Esophagus (tissue), 2 donors: ENCODE measurements at regions not wholly inside any gene's neighbourhood (a gene's known extent, or its start where the extent isn't known, plus 50 kb on each side); places are given as distances from the start of the nearest gene placed in this dataset.

Source experiments
- H3K27ac ChIP-seq, 2 donors: one replicate each; pipeline ENCODE4 v1.5.1; 2013; ENCODE audit warnings: low read depth in 2 of 2, mild to moderate bottlenecking in 2 of 2, inconsistent platforms in 1 of 2, low read length in 1 of 2, moderate library complexity in 1 of 2
- H3K27me3 ChIP-seq, 2 donors: one replicate each; pipeline ENCODE4 v1.6.1; 2013; ENCODE audit warnings: low read length in 2 of 2, control low read depth in 1 of 2, mild to moderate bottlenecking in 1 of 2; ENCODE audit not compliant: insufficient read depth in 2 of 2, control insufficient read depth in 1 of 2
- H3K36me3 ChIP-seq, 2 donors: one replicate each; pipeline ENCODE4 v1.6.1; 2013; ENCODE audit warnings: low read length in 1 of 2; ENCODE audit not compliant: control insufficient read depth in 2 of 2, insufficient read depth in 2 of 2
- H3K4me1 ChIP-seq, 2 donors: one replicate each; pipeline ENCODE4 v1.6.1; 2013; ENCODE audit warnings: low read length in 1 of 2; ENCODE audit not compliant: control insufficient read depth in 2 of 2, insufficient read depth in 2 of 2
- H3K4me3 ChIP-seq, 2 donors: one replicate each; pipeline ENCODE4 v1.5.1; 2013; ENCODE audit warnings: low read length in 2 of 2, mild to moderate bottlenecking in 2 of 2, low read depth in 1 of 2, moderate library complexity in 1 of 2
- H3K9me3 ChIP-seq, 2 donors: one replicate each; pipeline ENCODE4 v1.6.1; 2013; ENCODE audit warnings: mild to moderate bottlenecking in 2 of 2, low read depth in 1 of 2, low read length in 1 of 2, moderate library complexity in 1 of 2; ENCODE audit not compliant: control insufficient read depth in 2 of 2, insufficient read depth in 1 of 2
- WGBS, 2 donors: extraction: QIAGEN DNeasy Blood & Tissue Kit; methylation state at CpG; one replicate each; pipeline ENCODE4 v1.1.7; 2013; 5-methylcytosine and 5-hydroxymethylcytosine counted together
- donor health status: healthy with polysubstance abuse.
- donor health status: Bipolar disorder and iron deficiency.

DNA sequence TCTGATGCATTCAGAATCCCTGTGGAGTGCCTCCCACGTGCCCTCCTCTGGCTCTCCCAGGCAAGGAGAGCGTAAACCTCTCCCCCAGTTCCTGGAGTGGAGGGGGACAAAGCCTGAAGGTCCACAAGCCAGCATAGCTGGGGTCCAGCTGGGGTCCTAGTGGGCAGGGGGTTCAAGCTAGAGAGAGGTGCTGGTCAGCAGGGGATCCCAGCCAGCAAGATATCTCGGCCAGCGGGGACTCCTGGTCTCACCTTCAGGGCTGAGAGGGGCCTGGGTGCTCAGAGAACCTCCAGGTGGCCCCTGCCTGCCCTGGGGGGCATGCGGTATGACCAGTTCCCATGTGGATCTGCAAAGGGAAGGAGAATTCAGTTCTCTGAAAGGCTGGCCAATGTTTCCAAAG is 413.7 kb downstream of the TCERG1L start:
- Histone ChIP-seq H3K9me3 (peaks cover 0 to 2% of the 10 kb centered on the region in 2 donors), H3K36me3 (no peaks in the 10 kb centered on the region), H3K27me3 (no peaks in the 10 kb centered on the region), H3K4me1 (no peaks in the 10 kb centered on the region), H3K4me3 (no peak overlapping the region), H3K27ac (no peak overlapping the region)
- 80 to 81% methylated on average over 5 of the region's 5 CpGs for WGBS, 2 donors

DNA sequence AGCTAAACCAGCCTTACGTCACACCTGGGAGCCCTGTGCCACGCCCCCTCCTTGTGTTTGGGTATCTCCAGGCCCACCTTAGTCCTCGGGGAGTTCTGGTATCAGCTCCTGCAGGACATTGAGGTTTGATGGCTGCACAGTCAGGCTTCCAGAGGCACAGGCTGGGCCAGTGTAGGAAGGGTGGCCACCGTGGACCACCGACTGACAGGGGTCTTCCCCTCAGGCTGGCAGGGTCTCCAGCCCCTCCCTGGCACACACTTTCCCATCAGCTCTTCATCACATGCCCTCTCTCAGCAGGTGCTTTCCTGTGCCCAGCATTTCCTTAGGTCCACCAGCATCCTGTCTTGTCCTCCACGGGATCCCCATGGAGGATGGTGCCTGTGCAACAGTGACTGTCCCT is 413.1 kb downstream of the TCERG1L start:
- Histone ChIP-seq H3K36me3 (no peaks in the 10 kb centered on the region), H3K9me3 (peaks cover 0 to 2% of the 10 kb centered on the region in 2 donors), H3K4me1 (no peaks in the 10 kb centered on the region), H3K27ac (no peak overlapping the region), H3K27me3 (no peaks in the 10 kb centered on the region), H3K4me3 (no peak overlapping the region)
- 68 to 74% methylated on average over 6 of the region's 6 CpGs for WGBS, 2 donors

DNA sequence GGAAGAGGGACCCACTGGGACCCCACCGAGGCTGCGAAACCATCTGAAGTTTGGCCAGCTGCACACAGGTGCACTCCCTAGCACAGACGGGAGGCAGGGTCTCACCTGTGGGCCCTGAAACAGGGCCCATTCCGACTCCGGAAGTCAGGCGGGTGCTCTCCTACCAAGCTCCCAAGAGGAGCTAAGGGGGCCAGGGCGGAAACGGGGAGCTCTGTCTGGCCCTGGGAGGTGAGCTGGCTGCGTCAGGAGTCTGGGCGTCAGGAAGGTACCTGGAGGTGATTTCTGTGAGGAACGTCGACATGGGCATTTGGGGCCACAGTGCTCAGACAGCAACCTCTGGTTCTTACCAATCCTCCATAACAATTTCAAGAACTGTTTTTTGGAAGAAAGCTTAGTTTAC is 411.7 kb downstream of the TCERG1L start:
- WGBS, 2 donors: 89 to 91% methylated on average over 12 of the region's 12 CpGs
- Histone ChIP-seq H3K27me3 (no peaks in the 10 kb centered on the region), H3K27ac (no peak overlapping the region), H3K4me1 (no peaks in the 10 kb centered on the region), H3K9me3 (peaks cover 0 to 2% of the 10 kb centered on the region in 2 donors), H3K4me3 (no peak overlapping the region), H3K36me3 (no peaks in the 10 kb centered on the region)

DNA sequence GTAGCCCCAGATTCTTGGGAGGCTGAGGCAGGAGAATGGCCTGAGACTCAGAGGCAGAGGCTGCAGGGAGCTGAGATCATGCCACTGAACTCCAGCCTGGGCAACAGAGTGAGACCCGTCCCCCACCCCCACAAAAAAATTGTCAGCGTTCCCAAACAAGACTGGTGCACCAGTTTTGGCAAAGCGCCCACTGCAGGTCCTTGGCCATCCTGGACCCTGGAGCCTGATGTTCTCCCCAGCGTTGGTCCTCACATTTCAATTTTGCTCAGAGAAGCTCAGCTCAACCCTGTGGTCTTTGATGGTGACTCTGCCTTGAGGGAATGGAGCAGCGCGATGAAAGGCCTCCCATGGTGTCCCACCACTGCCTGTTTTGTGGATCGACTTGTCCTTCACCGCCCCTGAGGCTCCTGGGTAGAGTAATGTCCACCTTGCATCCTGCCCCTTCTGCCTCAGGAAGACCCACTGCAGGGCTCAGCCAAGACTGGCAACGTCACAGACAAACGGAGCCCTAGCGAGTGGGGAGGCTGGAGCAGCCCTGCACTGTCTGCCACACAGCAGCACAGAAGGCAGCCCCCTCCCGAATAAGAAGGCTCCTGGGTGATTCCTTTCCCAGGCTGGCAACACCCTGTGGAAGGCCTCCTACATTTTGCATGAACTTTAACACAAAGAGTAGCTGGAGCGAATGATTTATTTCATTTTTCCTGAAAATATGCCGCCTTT is 410.9 kb downstream of the TCERG1L start:
- WGBS, 2 donors: 80 to 83% methylated on average over 14 of the region's 14 CpGs
- H3K27ac ChIP-seq: no peak overlapping the region
- H3K4me1 ChIP-seq: no peaks in the 10 kb centered on the region
- no peaks in the 10 kb centered on the region for H3K27me3 ChIP-seq
- H3K4me3 ChIP-seq: no peak overlapping the region
- H3K36me3 ChIP-seq: no peaks in the 10 kb centered on the region
- no peaks in the 10 kb centered on the region for H3K9me3 ChIP-seq

DNA sequence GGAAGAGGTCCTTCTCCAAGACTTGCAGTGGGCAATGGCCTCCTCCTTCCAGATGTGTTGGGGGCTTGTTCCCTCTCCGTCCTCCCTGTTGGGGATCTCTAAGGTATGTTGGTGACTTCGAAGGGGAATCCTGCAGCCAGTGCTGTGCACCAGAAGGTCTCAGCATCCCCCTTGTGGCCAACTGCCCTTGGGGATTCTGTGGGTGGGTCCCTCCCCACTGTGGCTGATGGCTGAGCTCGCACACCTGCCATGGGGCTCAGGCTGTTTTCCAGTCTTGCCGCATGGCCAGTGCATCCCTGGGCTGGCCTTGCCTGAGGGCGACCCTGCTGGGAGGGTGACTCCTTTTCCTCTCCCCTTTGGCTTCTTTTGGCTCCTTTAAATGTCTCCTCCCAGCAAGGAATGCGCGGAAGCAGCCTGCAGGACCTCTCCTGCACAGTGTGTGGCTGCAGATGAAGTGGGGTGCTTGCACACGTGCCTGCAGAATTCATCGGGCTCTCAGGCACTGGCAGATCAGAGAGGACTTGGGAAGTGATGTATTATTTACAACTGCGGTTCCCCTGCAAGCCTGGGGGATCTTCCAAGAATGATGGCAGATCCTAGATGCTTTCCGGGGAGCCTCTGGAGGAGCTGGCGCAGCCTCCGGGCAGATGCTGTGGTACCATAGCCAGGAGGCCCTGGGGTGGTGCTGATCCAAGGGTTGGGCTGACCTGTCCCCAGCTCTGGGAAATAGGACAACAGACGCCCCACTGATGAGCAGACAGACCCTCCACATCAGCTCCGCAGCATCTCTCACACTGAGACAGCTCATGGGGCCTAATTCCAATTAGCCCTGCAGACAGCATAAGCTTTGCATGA is 410.0 kb downstream of the TCERG1L start:
- Histone ChIP-seq H3K9me3 (no peaks in the 10 kb centered on the region), H3K27me3 (no peaks in the 10 kb centered on the region), H3K36me3 (no peaks in the 10 kb centered on the region), H3K4me3 (no peak overlapping the region), H3K27ac (no peak overlapping the region), H3K4me1 (no peaks in the 10 kb centered on the region)
- WGBS, 2 donors: 72 to 74% methylated on average over 15 of the region's 15 CpGs

DNA sequence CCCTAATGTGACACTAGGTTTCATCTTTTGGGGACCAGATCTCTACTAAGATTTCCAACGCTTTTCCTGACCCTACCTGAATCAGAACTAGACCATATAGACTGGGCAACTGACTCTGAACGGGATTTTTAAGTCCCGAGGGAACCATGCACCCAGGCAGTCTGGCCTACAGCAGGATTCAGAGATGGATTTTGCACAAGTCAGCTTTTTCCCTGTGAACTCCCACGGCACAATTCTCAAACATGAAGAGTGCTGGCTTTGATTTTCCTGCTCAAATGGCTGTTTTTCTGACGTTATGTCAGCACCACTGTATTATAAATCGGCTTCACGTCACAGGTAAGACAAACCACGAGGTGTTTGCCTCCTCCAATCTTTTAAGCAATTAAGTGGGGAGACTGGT is 409.1 kb downstream of the TCERG1L start:
- H3K27me3 ChIP-seq: no peaks in the 10 kb centered on the region
- no peaks in the 10 kb centered on the region for H3K36me3 ChIP-seq
- WGBS, 2 donors: 70 to 72% methylated on average over 8 of the region's 8 CpGs
- H3K4me1 ChIP-seq: no peaks in the 10 kb centered on the region
- H3K27ac ChIP-seq: no peak overlapping the region
- no peaks in the 10 kb centered on the region for H3K9me3 ChIP-seq
- no peak overlapping the region for H3K4me3 ChIP-seq

DNA sequence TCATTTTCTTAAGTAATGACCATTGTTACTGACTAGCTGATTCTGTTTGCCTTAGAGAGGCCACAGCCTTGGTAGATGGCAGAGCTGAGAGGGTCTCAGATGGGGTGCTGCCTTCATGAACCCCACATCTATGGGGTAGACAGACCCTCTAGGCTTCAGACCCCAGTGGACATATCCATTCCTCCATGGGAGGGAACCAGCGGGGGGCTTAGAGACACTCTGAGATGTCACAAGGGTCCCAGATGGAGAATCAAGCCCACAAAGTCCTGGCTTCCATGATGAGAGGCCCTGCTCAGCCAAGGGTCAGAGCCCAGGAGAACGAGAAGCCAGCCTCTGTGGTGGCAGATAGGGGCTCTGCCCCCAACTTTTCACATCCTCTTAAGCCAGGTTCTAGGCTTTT is 408.6 kb downstream of the TCERG1L start:
- H3K4me3 ChIP-seq: no peak overlapping the region
- no peaks in the 10 kb centered on the region for H3K27me3 ChIP-seq
- whole genome bisulfite sequencing, 2 donors: 58 to 74% methylated on average over 2 of the region's 2 CpGs
- no peaks in the 10 kb centered on the region for H3K36me3 ChIP-seq
- no peaks in the 10 kb centered on the region for H3K9me3 ChIP-seq
- H3K4me1 ChIP-seq: no peaks in the 10 kb centered on the region
- no peak overlapping the region for H3K27ac ChIP-seq

DNA sequence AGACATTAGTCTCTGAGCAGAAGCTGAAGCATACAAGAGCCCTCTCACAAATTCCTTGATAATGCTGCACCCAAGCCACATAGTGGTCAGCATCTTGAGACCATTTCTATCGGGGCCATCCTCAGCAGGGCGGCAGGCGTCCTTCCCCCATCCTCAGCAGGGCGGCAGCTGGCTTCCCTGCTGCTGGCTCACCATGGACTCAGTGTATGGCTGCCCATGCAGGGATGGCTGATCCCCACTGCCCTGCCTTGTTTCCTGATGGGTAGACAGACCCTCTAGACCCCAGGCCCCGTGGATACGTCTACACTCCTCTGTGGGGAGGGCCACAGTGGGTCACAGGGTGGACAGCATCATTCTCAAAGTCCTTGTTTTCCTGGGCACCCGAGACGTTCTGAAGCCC is 406.8 kb downstream of the TCERG1L start:
- Histone ChIP-seq H3K9me3 (no peaks in the 10 kb centered on the region), H3K36me3 (no peaks in the 10 kb centered on the region), H3K27ac (no peak overlapping the region), H3K4me3 (no peak overlapping the region), H3K4me1 (no peaks in the 10 kb centered on the region), H3K27me3 (no peaks in the 10 kb centered on the region)
- WGBS, 2 donors: 81 to 83% methylated on average over 8 of the region's 8 CpGs

DNA sequence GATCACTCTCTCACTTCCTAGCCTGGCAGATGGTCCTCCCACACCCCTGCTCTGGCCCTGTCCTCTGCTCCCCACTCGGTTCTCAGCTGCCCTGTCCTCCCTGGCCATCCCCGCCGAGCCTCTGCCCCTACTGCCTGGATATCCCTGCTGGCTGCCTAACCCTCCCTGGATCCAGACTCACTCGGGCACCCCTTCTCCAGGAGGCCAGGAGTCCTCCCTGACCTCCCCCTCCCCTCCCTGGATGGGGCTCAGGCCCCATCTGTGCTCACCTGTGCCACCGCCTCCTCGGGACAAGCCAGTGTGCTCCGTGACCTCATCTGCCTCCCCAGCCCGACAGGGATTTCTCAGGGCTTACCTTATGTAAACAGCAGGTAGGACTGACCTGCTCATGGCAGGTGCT is 406.1 kb downstream of the TCERG1L start:
- no peaks in the 10 kb centered on the region for H3K4me1 ChIP-seq
- no peaks in the 10 kb centered on the region for H3K36me3 ChIP-seq
- no peaks in the 10 kb centered on the region for H3K9me3 ChIP-seq
- 66 to 72% methylated on average over 8 of the region's 8 CpGs for WGBS, 2 donors
- no peaks in the 10 kb centered on the region for H3K27me3 ChIP-seq
- no peak overlapping the region for H3K27ac ChIP-seq
- H3K4me3 ChIP-seq: no peak overlapping the region

DNA sequence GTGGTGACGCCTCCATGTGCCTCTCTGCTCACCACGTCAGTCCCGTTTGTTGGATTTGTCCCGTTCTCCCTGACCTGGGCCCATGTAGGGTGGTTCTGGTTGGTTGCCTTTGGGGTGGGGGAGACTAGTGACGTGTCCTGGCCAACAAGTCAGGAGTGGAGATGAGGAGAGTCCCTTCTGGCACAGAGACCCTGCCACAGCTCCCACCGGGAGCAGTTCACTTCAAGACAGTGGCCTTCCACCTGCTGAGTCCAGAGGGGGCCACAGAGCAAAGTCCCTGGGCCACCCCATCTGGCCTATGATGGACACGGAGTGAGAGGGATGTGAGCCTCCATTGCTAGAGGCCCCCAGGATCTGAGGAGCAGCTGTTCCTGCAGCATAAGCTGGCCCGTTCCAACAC is 405.6 kb downstream of the TCERG1L start:
- Histone ChIP-seq H3K27me3 (no peaks in the 10 kb centered on the region), H3K9me3 (no peaks in the 10 kb centered on the region), H3K4me3 (no peak overlapping the region), H3K27ac (no peak overlapping the region), H3K4me1 (no peaks in the 10 kb centered on the region), H3K36me3 (no peaks in the 10 kb centered on the region)
- 68 to 75% methylated on average over 8 of the region's 8 CpGs for WGBS, 2 donors
